ENCODE measurements at regions not wholly inside any gene's neighbourhood (a gene's known extent, or its start where the extent isn't known, plus 50 kb on each side); places are given as distances from the start of the nearest gene placed in this dataset.
"Not testable (repeated sequence)": the region's sequence is repeated elsewhere in the genome, so short reads cannot be mapped to it uniquely, and the experiment has no call there.

- no peak for DNase-seq (ENCODE audit: low spot score)
Observed at GRCh38 chr1:38612951-38613350, 246.6 kb downstream of the RRAGC start.

- peak; percentile 61 for DNase-seq (ENCODE audit: low spot score)
Observed at GRCh38 chr1:38611664-38612211, 247.8 kb downstream of the RRAGC start.

- no peak for DNase-seq (ENCODE audit: low spot score)
Observed at GRCh38 chr1:38609166-38610025, 250.2 kb downstream of the RRAGC start.

GRCh38 chr1:38608202-38608864 is 251.2 kb downstream of the RRAGC start:
- DNase-seq (ENCODE audit: low spot score), result peak; percentile 25

- no peak for DNase-seq (ENCODE audit: low spot score)
Observed at GRCh38 chr1:38607526-38607925, 252.0 kb downstream of the RRAGC start.

- DNase-seq (ENCODE audit: low spot score), result no peak
Observed at GRCh38 chr1:38605063-38605462, 254.5 kb downstream of the RRAGC start.

- no peak for DNase-seq (ENCODE audit: low spot score)
Observed at GRCh38 chr1:38603907-38604306, 255.7 kb downstream of the RRAGC start.

- DNase-seq (ENCODE audit: low spot score), result no peak
Observed at GRCh38 chr1:38600905-38601304, 258.7 kb downstream of the RRAGC start.

GRCh38 chr1:38600286-38600685 is 259.3 kb downstream of the RRAGC start:
- no peak for DNase-seq (ENCODE audit: low spot score)

GRCh38 chr1:38598118-38598517 is 261.5 kb downstream of the RRAGC start:
- DNase-seq (ENCODE audit: low spot score), result no peak

- no peak for DNase-seq (ENCODE audit: low spot score)
Observed at GRCh38 chr1:38589036-38589435, 270.5 kb downstream of the RRAGC start.

- DNase-seq (ENCODE audit: low spot score), result no peak
Observed at GRCh38 chr1:38587766-38588165, 271.8 kb downstream of the RRAGC start.

- peak; percentile 12 for DNase-seq (ENCODE audit: low spot score)
Observed at GRCh38 chr1:38586993-38587646, 272.5 kb downstream of the RRAGC start.

- no peak for DNase-seq (ENCODE audit: low spot score)
Observed at GRCh38 chr1:38585971-38586370, 273.6 kb downstream of the RRAGC start.

GRCh38 chr1:38585460-38585859 is 274.1 kb downstream of the RRAGC start:
- DNase-seq (ENCODE audit: low spot score), result no peak

- no peak for DNase-seq (ENCODE audit: low spot score)
Observed at GRCh38 chr1:38584448-38585355, 274.9 kb downstream of the RRAGC start.

- DNase-seq (ENCODE audit: low spot score), result not testable (repeated sequence)
Observed at GRCh38 chr1:38583287-38583686, 276.3 kb downstream of the RRAGC start.

GRCh38 chr1:38581396-38581795 is 278.2 kb downstream of the RRAGC start:
- DNase-seq (ENCODE audit: low spot score), result no peak

- DNase-seq (ENCODE audit: low spot score), result no peak
Observed at GRCh38 chr1:38580594-38580993, 279.0 kb downstream of the RRAGC start.

GRCh38 chr1:38579056-38579455 is 280.5 kb downstream of the RRAGC start:
- DNase-seq (ENCODE audit: low spot score), result no peak
